Neural cell (in vitro differentiated cells): ENCODE measurements at regions not wholly inside any gene's neighbourhood (a gene's known extent, or its start where the extent isn't known, plus 50 kb on each side); places are given as distances from the start of the nearest gene placed in this dataset.

Source experiments
- H2AFZ ChIP-seq: fragments of 200-600, 300-800 bp; sonication (generic), shearing (Covaris generic); 2 replicates; pipeline ENCODE4 v1.6.0; 2014; ENCODE audit warnings: low read depth, mild to moderate bottlenecking, antibody characterized with exemption, low read length, moderate library complexity
- H3F3A ChIP-seq: fragments of 200-600 bp; shearing (Covaris generic); 2 replicates; pipeline ENCODE4 v1.6.1; 2016; ENCODE audit warnings: mild to moderate bottlenecking, moderate library complexity, mixed read lengths, antibody characterized with exemption, low read length; ENCODE audit not compliant: insufficient read depth, poor library complexity, severe bottlenecking
- H3K27ac ChIP-seq: fragments of 200-600, 300-800 bp; sonication (generic), shearing (Covaris generic); 2 replicates; pipeline ENCODE4 v1.5.1; 2014; ENCODE audit warnings: mild to moderate bottlenecking, low read length, moderate library complexity
- H3K27me3 ChIP-seq: fragments of 300-800, 200-600 bp; sonication (generic), shearing (Covaris generic); 2 replicates; pipeline ENCODE4 v1.6.0; 2014; ENCODE audit warnings: mild to moderate bottlenecking, low read depth, low read length, moderate library complexity; ENCODE audit not compliant: insufficient read depth
- H3K36me3 ChIP-seq: fragments of 300-800, 200-600 bp; sonication (generic), shearing (Covaris generic); 2 replicates; pipeline ENCODE4 v1.5.1; 2014; ENCODE audit warnings: mild to moderate bottlenecking, antibody characterized with exemption, low read length, moderate library complexity; ENCODE audit not compliant: insufficient read depth
- H3K4me2 ChIP-seq: fragments of 300-800, 200-600 bp; sonication (generic), shearing (Covaris generic); 2 replicates; pipeline ENCODE4 v1.6.0; 2014; ENCODE audit warnings: mild to moderate bottlenecking, low read length
- H3K4me3 ChIP-seq: fragments of 300-800, 200-600 bp; sonication (generic), shearing (Covaris generic); 2 replicates; pipeline ENCODE4 v1.5.1; 2014; ENCODE audit warnings: mild to moderate bottlenecking, low read length, moderate library complexity
- H3K79me2 ChIP-seq: fragments of 200-600 bp; shearing (Covaris generic); replicated peaks from 2 replicates; pipeline ENCODE4 v1.6.0; 2014; ENCODE audit warnings: mild to moderate bottlenecking, low read length, moderate library complexity; ENCODE audit not compliant: insufficient read depth
- H3K9ac ChIP-seq: fragments of 300-800, 200-600 bp; sonication (generic), shearing (Covaris generic); 2 replicates; pipeline ENCODE4 v1.6.1; 2016; ENCODE audit warnings: mild to moderate bottlenecking, low read length, mixed read lengths
- H3K9me2 ChIP-seq: fragments of 200-600 bp; shearing (Covaris generic); 2 replicates; pipeline ENCODE4 v1.6.1; 2016; ENCODE audit warnings: mild to moderate bottlenecking, low read length, mixed read lengths; ENCODE audit not compliant: insufficient read depth
- H3K9me3 ChIP-seq: fragments of 200-600, 300-800 bp; sonication (generic), shearing (Covaris generic); 2 replicates; pipeline ENCODE4 v1.6.1; 2016; ENCODE audit warnings: mild to moderate bottlenecking, mixed run types, low read length, moderate library complexity, mixed read lengths
- H4K20me1 ChIP-seq: fragments of 200-600 bp; shearing (Covaris generic); 2 replicates; pipeline ENCODE4 v1.6.1; 2016; ENCODE audit warnings: mild to moderate bottlenecking, mixed run types; ENCODE audit not compliant: insufficient read depth
- EP300 ChIP-seq: fragments of 450-650 bp; conservative IDR thresholded peaks from 2 replicates; pipeline ENCODE4 v1.6.1; 2014; ENCODE audit warnings: antibody characterized with exemption, mild to moderate bottlenecking, moderate library complexity; ENCODE audit not compliant: poor library complexity, severe bottlenecking
- EZH2 ChIP-seq: fragments of 200-600, 300-800 bp; shearing (Covaris generic), sonication (generic); IDR thresholded peaks from 2 replicates; pipeline ENCODE4 v1.6.1; 2014; ENCODE audit warnings: antibody characterized with exemption, low read length, borderline replicate concordance, mild to moderate bottlenecking; ENCODE audit not compliant: insufficient read depth, poor library complexity, severe bottlenecking
- MXI1 ChIP-seq: fragments of 450-650 bp; conservative IDR thresholded peaks from 2 replicates; pipeline ENCODE4 v1.6.1; 2014; ENCODE audit warnings: antibody characterized with exemption, mild to moderate bottlenecking; ENCODE audit not compliant: poor library complexity, severe bottlenecking
- SMC3 ChIP-seq: fragments of 450-650 bp; conservative IDR thresholded peaks from 2 replicates; pipeline ENCODE4 v1.6.1; 2014; ENCODE audit warnings: antibody characterized with exemption, mild to moderate bottlenecking, moderate library complexity; ENCODE audit not compliant: poor library complexity
- TAF1 ChIP-seq: IDR thresholded peaks from 2 replicates; pipeline ENCODE4 v1.6.1; 2012; ENCODE audit warnings: low read depth
- TF ChIP-seq, protein P1 (sequence below): fragments of 450-650 bp; IDR thresholded peaks from 2 replicates; pipeline ENCODE4 v1.5.1; 2014; ENCODE audit warnings: antibody characterized with exemption, mild to moderate bottlenecking, moderate library complexity; ENCODE audit not compliant: poor library complexity, severe bottlenecking

DNA sequence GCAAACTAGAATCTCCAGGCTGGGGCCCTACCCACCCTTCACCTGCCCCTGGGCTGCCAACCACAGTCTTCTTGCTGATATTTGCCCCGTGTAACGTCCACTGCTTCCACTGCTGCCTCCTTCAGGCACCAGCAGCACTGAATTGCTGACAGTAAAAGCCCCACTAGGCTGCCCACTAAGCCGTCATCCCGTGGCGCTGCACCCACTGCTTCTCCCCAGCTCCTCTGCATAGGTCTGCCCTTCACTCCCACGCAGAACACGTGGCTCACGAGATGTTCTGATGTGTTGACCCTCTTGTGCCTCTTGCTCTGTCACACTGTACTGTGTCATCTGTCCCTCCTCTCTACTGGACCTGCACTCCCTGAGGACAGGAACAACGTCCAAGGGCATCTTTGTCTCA, 86.3 kb upstream of the HIVEP1 start:
- H3K9me3 ChIP-seq: no peaks in the 10 kb centered on the region

DNA sequence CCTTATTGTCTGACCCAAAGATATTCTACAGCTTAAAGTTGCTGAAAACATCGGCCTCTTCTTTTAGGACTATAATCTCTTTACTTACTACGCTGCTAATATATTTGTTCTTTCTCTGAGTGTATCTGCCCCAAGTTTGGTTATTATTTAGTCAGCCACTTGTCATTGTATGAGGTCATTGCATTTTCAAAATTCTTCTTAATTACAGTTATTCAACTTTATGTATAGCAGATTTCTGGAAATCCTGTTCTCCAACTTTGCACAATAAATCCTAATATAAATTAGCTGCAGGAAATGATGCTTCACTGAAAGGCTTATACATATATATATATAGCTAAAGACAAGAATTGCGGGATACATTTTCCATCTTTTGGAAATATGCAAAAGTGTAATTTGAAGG, 88.5 kb upstream of the HIVEP1 start:
- Histone ChIP-seq H3K9me2 (no peaks in the 10 kb centered on the region), H3K36me3 (no peaks in the 10 kb centered on the region), H3K27me3 (no peaks in the 10 kb centered on the region), H4K20me1 (no peaks in the 10 kb centered on the region), H3K4me3 (no peak overlapping the region), H3K4me2 (no peak overlapping the region), H3K9me3 (no peaks in the 10 kb centered on the region), H2AFZ (no peak overlapping the region), H3K27ac (no peak overlapping the region), H3F3A (no peaks in the 10 kb centered on the region), H3K79me2 (no peaks in the 10 kb centered on the region), H3K9ac (no peak overlapping the region)
- no peak for TF ChIP-seq EP300
- TF ChIP-seq, protein P1, sequence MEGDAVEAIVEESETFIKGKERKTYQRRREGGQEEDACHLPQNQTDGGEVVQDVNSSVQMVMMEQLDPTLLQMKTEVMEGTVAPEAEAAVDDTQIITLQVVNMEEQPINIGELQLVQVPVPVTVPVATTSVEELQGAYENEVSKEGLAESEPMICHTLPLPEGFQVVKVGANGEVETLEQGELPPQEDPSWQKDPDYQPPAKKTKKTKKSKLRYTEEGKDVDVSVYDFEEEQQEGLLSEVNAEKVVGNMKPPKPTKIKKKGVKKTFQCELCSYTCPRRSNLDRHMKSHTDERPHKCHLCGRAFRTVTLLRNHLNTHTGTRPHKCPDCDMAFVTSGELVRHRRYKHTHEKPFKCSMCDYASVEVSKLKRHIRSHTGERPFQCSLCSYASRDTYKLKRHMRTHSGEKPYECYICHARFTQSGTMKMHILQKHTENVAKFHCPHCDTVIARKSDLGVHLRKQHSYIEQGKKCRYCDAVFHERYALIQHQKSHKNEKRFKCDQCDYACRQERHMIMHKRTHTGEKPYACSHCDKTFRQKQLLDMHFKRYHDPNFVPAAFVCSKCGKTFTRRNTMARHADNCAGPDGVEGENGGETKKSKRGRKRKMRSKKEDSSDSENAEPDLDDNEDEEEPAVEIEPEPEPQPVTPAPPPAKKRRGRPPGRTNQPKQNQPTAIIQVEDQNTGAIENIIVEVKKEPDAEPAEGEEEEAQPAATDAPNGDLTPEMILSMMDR: no peak
- no peak for TF ChIP-seq MXI1
- no peak for TF ChIP-seq TAF1
- TF ChIP-seq EZH2: no peak

More for the DNA sequence above, 86.3 kb upstream of the HIVEP1 start:
- Histone ChIP-seq H2AFZ (no peak overlapping the region), H4K20me1 (no peaks in the 10 kb centered on the region), H3K79me2 (no peaks in the 10 kb centered on the region), H3K4me2 (no peak overlapping the region), H3F3A (no peaks in the 10 kb centered on the region), H3K9me2 (no peaks in the 10 kb centered on the region), H3K36me3 (no peaks in the 10 kb centered on the region), H3K4me3 (no peak overlapping the region), H3K27ac (no peak overlapping the region), H3K27me3 (no peaks in the 10 kb centered on the region), H3K9ac (no peak overlapping the region)
- no peak for TF ChIP-seq EP300

DNA sequence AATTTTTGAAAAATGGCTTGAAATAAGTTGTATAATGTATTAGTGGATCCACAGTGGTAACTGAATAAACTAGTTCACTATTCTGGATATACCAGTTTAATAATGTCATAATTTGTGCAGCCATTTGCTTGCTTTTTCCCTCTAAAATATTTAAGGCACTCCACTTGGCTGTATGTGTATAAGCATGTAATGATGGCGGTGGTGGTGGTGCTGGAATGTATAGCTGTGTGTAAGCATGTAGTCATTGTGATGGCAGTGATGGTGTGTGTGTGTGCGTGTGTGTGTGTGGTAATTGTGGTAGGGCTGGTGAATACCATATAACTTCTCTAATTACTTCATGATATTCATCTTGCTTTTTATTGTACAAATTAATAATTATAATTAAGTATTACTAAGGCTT, 89.2 kb upstream of the HIVEP1 start:
- H3F3A ChIP-seq: no peaks in the 10 kb centered on the region
- no peak overlapping the region for H3K9ac ChIP-seq
- no peak overlapping the region for H3K27ac ChIP-seq
- H3K9me3 ChIP-seq: no peaks in the 10 kb centered on the region
- H3K36me3 ChIP-seq: no peaks in the 10 kb centered on the region
- H3K9me2 ChIP-seq: no peaks in the 10 kb centered on the region
- no peaks in the 10 kb centered on the region for H3K27me3 ChIP-seq
- TF ChIP-seq, protein P1: no peak
- no peak for TF ChIP-seq SMC3
- no peak for TF ChIP-seq EP300
- TF ChIP-seq EZH2: no peak
- H4K20me1 ChIP-seq: no peaks in the 10 kb centered on the region
- H3K4me3 ChIP-seq: no peak overlapping the region
- H2AFZ ChIP-seq: no peak overlapping the region
- no peak overlapping the region for H3K4me2 ChIP-seq
- no peaks in the 10 kb centered on the region for H3K79me2 ChIP-seq
